Endothelial cell of umbilical vein (primary cell): ENCODE measurements at regions not wholly inside any gene's neighbourhood (a gene's known extent, or its start where the extent isn't known, plus 50 kb on each side); places are given as distances from the start of the nearest gene placed in this dataset.

Experiments used
- BruUV-seq: library from RNA; stranded (reverse); fragments of 400-500 nt; replicated peaks from 2 replicates; lab custom pipeline; 2021; lab: Mats Ljungman, UMichigan
- CTCF ChIA-PET: fragments of 300-600, 350-600 bp; sonication (Branson Sonifier 250); formaldehyde crosslinking; loops from one replicate; lab custom pipeline; 2021; ENCODE audit warnings: antibody characterized with exemption, inconsistent platforms; lab: Charles Lee
- POLR2A ChIA-PET: fragments of 300-600, 350-600 bp; sonication (Branson Sonifier 250); formaldehyde crosslinking; loops from one replicate; lab custom pipeline; 2021; ENCODE audit warnings: antibody characterized with exemption, inconsistent platforms; lab: Charles Lee
- DNase-seq: peaks from one replicate; pipeline ENCODE4 v3.0.0-alpha.2; 2011; ENCODE audit warnings: low read depth, low spot score
- FAIRE-seq: peaks from 2 replicates; lab custom pipeline; 2011; peaks lifted over from hg19 to GRCh38; lab: Jason Lieb, UNC
- H2AFZ ChIP-seq: 2 replicates; pipeline ENCODE4 v1.6.0; 2012; ENCODE audit warnings: low read depth, low read length, control low read depth, inconsistent platforms
- H3K27ac ChIP-seq: 2 replicates; pipeline ENCODE4 v1.5.1; 2011; ENCODE audit warnings: low read depth, mild to moderate bottlenecking, control low read depth, low read length, moderate library complexity; ENCODE audit not compliant: insufficient read depth
- H3K27me3 ChIP-seq, 2 experiments: 2 replicates each; pipeline versions ENCODE4 v1.6.0 to v1.6.1; 2011; ENCODE audit warnings: low read length in 2 of 2, mixed read lengths in 1 of 2; ENCODE audit not compliant: control insufficient read depth in 2 of 2, insufficient read depth in 2 of 2
- H3K36me3 ChIP-seq, 2 experiments: 2 replicates in 1 of 2; 3 replicates in 1 of 2; pipeline ENCODE4 v1.5.1; 2011; ENCODE audit warnings: low read length in 2 of 2, mild to moderate bottlenecking in 1 of 2, moderate library complexity in 1 of 2; ENCODE audit not compliant: control insufficient read depth in 2 of 2, insufficient read depth in 2 of 2; ENCODE audit errors: extremely low read depth in 1 of 2
- H3K4me1 ChIP-seq: 3 replicates; pipeline ENCODE4 v1.5.1; 2011; ENCODE audit warnings: mild to moderate bottlenecking, low read length; ENCODE audit not compliant: control insufficient read depth, insufficient read depth; ENCODE audit errors: extremely low read depth
- H3K4me2 ChIP-seq: 2 replicates; pipeline ENCODE4 v1.6.1; 2011; ENCODE audit warnings: low read length, control low read depth, mixed read lengths; ENCODE audit not compliant: insufficient read depth
- H3K4me3 ChIP-seq, 3 experiments: fragments of 200-600 bp in 1 of 3; sonication (generic), shearing (Covaris generic) in 1 of 3; replicated peaks in 1 of 3; 2 replicates each; pipeline ENCODE4 v1.5.1; 2011 to 2016; ENCODE audit warnings: control low read depth in 3 of 3, low read length in 3 of 3, mild to moderate bottlenecking in 2 of 3, inconsistent platforms in 1 of 3, low read depth in 1 of 3, moderate library complexity in 1 of 3; ENCODE audit not compliant: insufficient read depth in 1 of 3
- H3K79me2 ChIP-seq: 2 replicates; pipeline ENCODE4 v1.6.0; 2012; ENCODE audit warnings: low read length, inconsistent platforms; ENCODE audit not compliant: control insufficient read depth, insufficient read depth
- H3K9ac ChIP-seq: replicated peaks from 2 replicates; pipeline ENCODE3; 2011; ENCODE audit warnings: low read length, control low read depth; ENCODE audit not compliant: insufficient read depth; ENCODE audit errors: extremely low read depth
- H3K9me1 ChIP-seq: replicated peaks from 3 replicates; pipeline ENCODE4 v1.6.0; 2011; ENCODE audit warnings: mild to moderate bottlenecking, low read length; ENCODE audit not compliant: control insufficient read depth, insufficient read depth; ENCODE audit errors: extremely low read depth
- H3K9me3 ChIP-seq: replicated peaks from 2 replicates; pipeline ENCODE4 v1.5.1; 2012; ENCODE audit warnings: low read length, inconsistent platforms; ENCODE audit not compliant: control insufficient read depth, insufficient read depth
- H4K20me1 ChIP-seq: replicated peaks from 2 replicates; pipeline ENCODE3; 2011; ENCODE audit warnings: mild to moderate bottlenecking, low read length; ENCODE audit not compliant: control insufficient read depth, insufficient read depth; ENCODE audit errors: extremely low read depth
- EZH2 ChIP-seq: IDR thresholded peaks from 2 replicates; pipeline ENCODE4 v1.6.1; 2012; ENCODE audit warnings: borderline replicate concordance, low read depth, mild to moderate bottlenecking, moderate library complexity, low read length, inconsistent platforms; ENCODE audit not compliant: severe bottlenecking
- FOS ChIP-seq: IDR thresholded peaks from 2 replicates; pipeline ENCODE4 v1.6.1; 2011; ENCODE audit warnings: mild to moderate bottlenecking, low read length, moderate library complexity, borderline replicate concordance; ENCODE audit not compliant: insufficient read depth
- GATA2 ChIP-seq: IDR thresholded peaks from 2 replicates; pipeline ENCODE4 v1.7.0; 2011; ENCODE audit warnings: low read depth, mild to moderate bottlenecking, moderate library complexity, mixed read lengths, low read length; ENCODE audit not compliant: insufficient read length, insufficient read depth
- JUN ChIP-seq: IDR thresholded peaks from 2 replicates; pipeline ENCODE4 v1.6.1; 2011; ENCODE audit warnings: borderline replicate concordance, low read depth; ENCODE audit not compliant: insufficient read length, insufficient read depth
- MYC ChIP-seq: IDR thresholded peaks from one replicate; pipeline ENCODE4 v1.6.1; 2011; ENCODE audit warnings: mild to moderate bottlenecking, low read depth, low read length
- POLR2A ChIP-seq: IDR thresholded peaks from 2 replicates; pipeline ENCODE4 v1.6.1; 2012; ENCODE audit warnings: low read depth, mild to moderate bottlenecking, control low read depth, low read length
- POLR2AphosphoS5 ChIP-seq: IDR thresholded peaks from 2 replicates; pipeline ENCODE4 v1.6.1; 2012; ENCODE audit warnings: low read depth, mild to moderate bottlenecking, control low read depth, low read length, moderate library complexity; ENCODE audit not compliant: insufficient read depth
- dilution Hi-C: fragments of 300-500 bp; cut with MboI; formaldehyde crosslinking; loops from one replicate; pipeline ENCODE4 v1.15.0; 2019; ENCODE audit warnings: low sequenced_read_pairs; ENCODE audit not compliant: extremely low pct_ligation_motif_present
- intact Hi-C: fragments of 100-400 bp; cut with micrococcal nuclease; formaldehyde crosslinking; loops from one replicate; pipeline ENCODE4 v1.10.0; 2022
- TF ChIP-seq, protein P1 (sequence below): IDR thresholded peaks from 2 replicates; pipeline ENCODE4 v1.6.1; 2011; ENCODE audit not compliant: insufficient read depth, insufficient read length
- TF ChIP-seq, protein P2 (sequence below), 2 donors: IDR thresholded peaks; 1 replicate in 1 of 2; 2 replicates in 1 of 2; pipeline ENCODE4 v1.5.1; 2011; ENCODE audit warnings: low read length in 2 of 2, mild to moderate bottlenecking in 2 of 2, moderate library complexity in 2 of 2, control low read depth in 1 of 2, inconsistent platforms in 1 of 2, low read depth in 1 of 2; ENCODE audit not compliant: insufficient read depth in 1 of 2; ENCODE audit errors: extremely low read depth in 1 of 2

GRCh38 chr2:122681626-122682025 lies 926.2 kb downstream of the TSN start:
- POLR2A ChIA-PET = no interaction called here
- no peak for FAIRE-seq
- Histone ChIP-seq H4K20me1 (no peaks in the 10 kb centered on the region), H3K9ac (no peak overlapping the region), H3K27ac (no peak overlapping the region), H3K4me3 (no peak overlapping the region), H2AFZ (no peak overlapping the region), H3K4me2 (no peak overlapping the region), H3K27me3 (no peaks in the 10 kb centered on the region), H3K79me2 (no peaks in the 10 kb centered on the region), H3K9me1 (no peaks in the 10 kb centered on the region), H3K36me3 (no peaks in the 10 kb centered on the region), H3K4me1 (no peaks in the 10 kb centered on the region), H3K9me3 (no peaks in the 10 kb centered on the region)
- no peak for DNase-seq
- dilution Hi-C loops (no loop called here), intact Hi-C loops (no loop called here)
- no peak for TF ChIP-seq JUN
- CTCF ChIA-PET = no interaction called here
- BruUV-seq = no TSS peak

DNA sequence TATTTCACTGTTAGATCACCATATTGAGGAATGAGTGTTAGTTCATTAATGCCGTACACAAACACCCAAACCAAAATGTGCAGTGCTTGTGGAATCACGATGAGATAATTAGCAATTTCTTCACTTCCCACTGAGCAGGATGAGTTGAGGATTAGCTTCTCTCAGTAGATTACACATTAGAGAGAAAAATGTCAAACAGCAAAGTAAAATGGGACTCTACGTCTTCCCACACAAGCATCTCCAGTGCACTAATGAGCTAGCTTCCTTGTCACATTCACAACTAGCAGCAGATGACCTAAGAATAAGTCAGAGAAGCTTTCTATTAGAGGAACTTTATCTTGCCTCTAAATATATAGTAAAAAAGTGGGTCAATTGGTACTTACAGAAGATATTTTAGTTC lies 926.9 kb downstream of the TSN start:
- H3K79me2 ChIP-seq = no peaks in the 10 kb centered on the region
- POLR2A ChIA-PET = no interaction called here
- H3K9ac ChIP-seq = no peak overlapping the region
- no peaks in the 10 kb centered on the region for H3K9me1 ChIP-seq
- no peaks in the 10 kb centered on the region for H3K9me3 ChIP-seq
- FAIRE-seq (no peak), DNase-seq (no peak)
- H3K4me2 ChIP-seq = no peak overlapping the region
- H3K27ac ChIP-seq = no peak overlapping the region
- no peaks in the 10 kb centered on the region for H4K20me1 ChIP-seq
- no peaks in the 10 kb centered on the region for H3K27me3 ChIP-seq
- H3K36me3 ChIP-seq = no peaks in the 10 kb centered on the region
- CTCF ChIA-PET = no interaction called here
- H2AFZ ChIP-seq = no peak overlapping the region
- dilution Hi-C loops = no loop called here
- no TSS peak for BruUV-seq
- no peak overlapping the region for H3K4me3 ChIP-seq
- H3K4me1 ChIP-seq = no peaks in the 10 kb centered on the region
- intact Hi-C loops = no loop called here
- TF ChIP-seq POLR2AphosphoS5 (no peak), FOS (no peak), JUN (no peak), GATA2 (no peak), EZH2 (no peak), POLR2A (no peak), MYC (no peak)
- TF ChIP-seq, protein P1, sequence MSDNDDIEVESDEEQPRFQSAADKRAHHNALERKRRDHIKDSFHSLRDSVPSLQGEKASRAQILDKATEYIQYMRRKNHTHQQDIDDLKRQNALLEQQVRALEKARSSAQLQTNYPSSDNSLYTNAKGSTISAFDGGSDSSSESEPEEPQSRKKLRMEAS = no peak
- TF ChIP-seq, protein P2, sequence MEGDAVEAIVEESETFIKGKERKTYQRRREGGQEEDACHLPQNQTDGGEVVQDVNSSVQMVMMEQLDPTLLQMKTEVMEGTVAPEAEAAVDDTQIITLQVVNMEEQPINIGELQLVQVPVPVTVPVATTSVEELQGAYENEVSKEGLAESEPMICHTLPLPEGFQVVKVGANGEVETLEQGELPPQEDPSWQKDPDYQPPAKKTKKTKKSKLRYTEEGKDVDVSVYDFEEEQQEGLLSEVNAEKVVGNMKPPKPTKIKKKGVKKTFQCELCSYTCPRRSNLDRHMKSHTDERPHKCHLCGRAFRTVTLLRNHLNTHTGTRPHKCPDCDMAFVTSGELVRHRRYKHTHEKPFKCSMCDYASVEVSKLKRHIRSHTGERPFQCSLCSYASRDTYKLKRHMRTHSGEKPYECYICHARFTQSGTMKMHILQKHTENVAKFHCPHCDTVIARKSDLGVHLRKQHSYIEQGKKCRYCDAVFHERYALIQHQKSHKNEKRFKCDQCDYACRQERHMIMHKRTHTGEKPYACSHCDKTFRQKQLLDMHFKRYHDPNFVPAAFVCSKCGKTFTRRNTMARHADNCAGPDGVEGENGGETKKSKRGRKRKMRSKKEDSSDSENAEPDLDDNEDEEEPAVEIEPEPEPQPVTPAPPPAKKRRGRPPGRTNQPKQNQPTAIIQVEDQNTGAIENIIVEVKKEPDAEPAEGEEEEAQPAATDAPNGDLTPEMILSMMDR (IDR thresholded peaks at IDR 0.05; ENCODE audit: extremely low read depth in 1 of 2, insufficient read depth in 1 of 2, low read depth in 1 of 2, low read length in 2 of 2) = no peak
